Nephron (organoid): ENCODE measurements at regions not wholly inside any gene's neighbourhood (a gene's known extent, or its start where the extent isn't known, plus 50 kb on each side); places are given as distances from the start of the nearest gene placed in this dataset.

Source experiments
- H3K27ac Mint-ChIP-seq, 3 experiments: 2 replicates each; pipeline ENCODE4 v1.8.0; 2020; ENCODE audit warnings: mixed read lengths in 3 of 3, mild to moderate bottlenecking in 2 of 3, moderate library complexity in 1 of 3
- H3K27me3 Mint-ChIP-seq: 2 replicates; pipeline ENCODE4 v1.8.0; 2021; ENCODE audit warnings: low read depth, mild to moderate bottlenecking, moderate library complexity, mixed read lengths
- H3K36me3 Mint-ChIP-seq: 2 replicates; pipeline ENCODE4 v1.8.0; 2020; ENCODE audit warnings: low read depth, mixed read lengths
- H3K4me1 Mint-ChIP-seq: 2 replicates; pipeline ENCODE4 v1.8.0; 2020; ENCODE audit warnings: mixed read lengths
- H3K4me3 Mint-ChIP-seq, 3 experiments: 2 replicates each; pipeline ENCODE4 v1.8.0; 2020; ENCODE audit warnings: mild to moderate bottlenecking in 3 of 3, mixed read lengths in 3 of 3, moderate library complexity in 2 of 3
- H3K9me3 Mint-ChIP-seq: 2 replicates; pipeline ENCODE4 v1.8.0; 2020; ENCODE audit warnings: mixed read lengths
- TF ChIP-seq, protein P1 (sequence below), 3 experiments: fragments of 200-600 bp; sonication (generic); IDR thresholded peaks; one replicate each; pipeline ENCODE4 v1.5.0; 2021; ENCODE audit warnings: antibody characterized with exemption in 3 of 3; ENCODE audit not compliant: unreplicated experiment in 3 of 3

DNA sequence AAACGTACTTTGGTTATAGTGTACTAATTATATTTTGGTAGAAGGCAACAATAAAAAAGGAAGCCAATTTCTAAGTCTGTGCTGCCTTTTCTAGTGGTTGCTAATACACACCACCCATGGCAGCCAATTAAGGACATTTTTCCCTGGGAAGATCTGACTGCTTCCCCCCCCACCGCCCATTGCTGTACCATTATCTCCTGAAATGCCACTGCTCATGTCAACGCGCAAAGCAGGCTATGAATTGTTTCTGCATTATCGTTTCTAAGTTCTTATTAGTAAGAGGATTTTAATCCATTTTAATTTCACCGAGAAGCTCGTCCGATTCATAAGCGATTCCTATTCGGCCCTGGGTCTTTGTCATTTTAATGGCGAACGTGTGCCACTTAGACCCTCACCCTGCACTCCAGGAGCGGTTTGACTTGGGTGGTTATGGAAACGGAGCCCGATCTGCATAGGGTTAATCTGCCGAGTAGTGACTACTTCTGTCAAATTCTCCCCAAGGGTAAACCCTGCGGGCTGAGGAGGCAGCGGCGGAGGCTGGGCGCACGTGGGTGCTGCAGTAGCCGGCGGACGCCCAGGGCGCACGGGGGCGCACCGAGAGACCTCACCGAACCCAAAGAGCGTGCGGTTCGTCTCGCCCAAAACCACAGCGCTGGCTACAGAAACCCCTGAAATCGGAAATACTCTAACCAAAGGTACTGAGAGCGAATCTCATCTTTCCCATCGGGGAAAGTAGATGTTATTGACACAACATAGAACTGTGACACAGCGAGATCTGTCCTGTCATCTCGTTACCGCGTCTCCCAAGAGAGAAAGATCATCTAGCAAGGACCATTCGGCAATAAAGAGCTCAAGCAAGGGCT lies 55.8 kb upstream of the SHC3 start:
- Mint-ChIP-seq H3K27me3 (peaks cover 41% of the 10 kb centered on the region), H3K9me3 (peaks cover 9% of the 10 kb centered on the region), H3K36me3 (no peaks in the 10 kb centered on the region), H3K4me1 (no peaks in the 10 kb centered on the region), H3K4me3 (peak overlapping the region; percentile 17 to 70 (median 66)), H3K27ac (no peak overlapping the region)
- TF ChIP-seq, protein P1, sequence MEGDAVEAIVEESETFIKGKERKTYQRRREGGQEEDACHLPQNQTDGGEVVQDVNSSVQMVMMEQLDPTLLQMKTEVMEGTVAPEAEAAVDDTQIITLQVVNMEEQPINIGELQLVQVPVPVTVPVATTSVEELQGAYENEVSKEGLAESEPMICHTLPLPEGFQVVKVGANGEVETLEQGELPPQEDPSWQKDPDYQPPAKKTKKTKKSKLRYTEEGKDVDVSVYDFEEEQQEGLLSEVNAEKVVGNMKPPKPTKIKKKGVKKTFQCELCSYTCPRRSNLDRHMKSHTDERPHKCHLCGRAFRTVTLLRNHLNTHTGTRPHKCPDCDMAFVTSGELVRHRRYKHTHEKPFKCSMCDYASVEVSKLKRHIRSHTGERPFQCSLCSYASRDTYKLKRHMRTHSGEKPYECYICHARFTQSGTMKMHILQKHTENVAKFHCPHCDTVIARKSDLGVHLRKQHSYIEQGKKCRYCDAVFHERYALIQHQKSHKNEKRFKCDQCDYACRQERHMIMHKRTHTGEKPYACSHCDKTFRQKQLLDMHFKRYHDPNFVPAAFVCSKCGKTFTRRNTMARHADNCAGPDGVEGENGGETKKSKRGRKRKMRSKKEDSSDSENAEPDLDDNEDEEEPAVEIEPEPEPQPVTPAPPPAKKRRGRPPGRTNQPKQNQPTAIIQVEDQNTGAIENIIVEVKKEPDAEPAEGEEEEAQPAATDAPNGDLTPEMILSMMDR (IDR thresholded peaks at IDR 0.05; ENCODE audit: unreplicated experiment in 3 of 3) = no peak

- TF ChIP-seq, protein P1 (IDR thresholded peaks at IDR 0.05; ENCODE audit: unreplicated experiment in 3 of 3) = no peak
- no peak overlapping the region for H3K27ac Mint-ChIP-seq
Measured at GRCh38 chr9:89236955-89237573, 58.4 kb upstream of the SHC3 start.

DNA sequence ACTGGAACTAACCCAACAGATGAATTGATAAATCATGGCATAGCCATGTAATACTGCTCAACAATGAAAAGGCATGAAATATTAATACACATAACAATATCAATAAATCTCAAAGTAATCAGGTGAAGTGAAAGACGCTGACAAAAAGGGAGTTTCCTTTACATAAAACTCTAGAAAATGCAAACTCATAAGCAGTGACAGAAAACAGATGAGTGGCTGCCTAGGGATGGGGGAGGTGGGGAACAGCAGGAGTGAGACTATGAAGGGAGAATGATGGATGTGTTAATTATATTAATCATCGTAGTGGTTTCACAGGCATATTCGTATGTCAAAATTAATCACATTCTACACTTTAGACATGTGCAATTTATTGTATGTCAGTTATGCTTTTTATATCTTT lies 59.8 kb upstream of the SHC3 start:
- H3K27me3 Mint-ChIP-seq = peaks cover 36% of the 10 kb centered on the region
- H3K27ac Mint-ChIP-seq = no peak overlapping the region
- H3K9me3 Mint-ChIP-seq = no peaks in the 10 kb centered on the region
- no peaks in the 10 kb centered on the region for H3K4me1 Mint-ChIP-seq
- TF ChIP-seq, protein P1 (IDR thresholded peaks at IDR 0.05; ENCODE audit: unreplicated experiment in 3 of 3) = no peak
- no peaks in the 10 kb centered on the region for H3K36me3 Mint-ChIP-seq
- no peak overlapping the region for H3K4me3 Mint-ChIP-seq

More at GRCh38 chr9:89236955-89237573, 58.4 kb upstream of the SHC3 start:
- H3K4me1 Mint-ChIP-seq = no peaks in the 10 kb centered on the region
- H3K27me3 Mint-ChIP-seq = peaks cover 41% of the 10 kb centered on the region
- no peaks in the 10 kb centered on the region for H3K36me3 Mint-ChIP-seq
- no peaks in the 10 kb centered on the region for H3K9me3 Mint-ChIP-seq
- H3K4me3 Mint-ChIP-seq = no peak overlapping the region

DNA sequence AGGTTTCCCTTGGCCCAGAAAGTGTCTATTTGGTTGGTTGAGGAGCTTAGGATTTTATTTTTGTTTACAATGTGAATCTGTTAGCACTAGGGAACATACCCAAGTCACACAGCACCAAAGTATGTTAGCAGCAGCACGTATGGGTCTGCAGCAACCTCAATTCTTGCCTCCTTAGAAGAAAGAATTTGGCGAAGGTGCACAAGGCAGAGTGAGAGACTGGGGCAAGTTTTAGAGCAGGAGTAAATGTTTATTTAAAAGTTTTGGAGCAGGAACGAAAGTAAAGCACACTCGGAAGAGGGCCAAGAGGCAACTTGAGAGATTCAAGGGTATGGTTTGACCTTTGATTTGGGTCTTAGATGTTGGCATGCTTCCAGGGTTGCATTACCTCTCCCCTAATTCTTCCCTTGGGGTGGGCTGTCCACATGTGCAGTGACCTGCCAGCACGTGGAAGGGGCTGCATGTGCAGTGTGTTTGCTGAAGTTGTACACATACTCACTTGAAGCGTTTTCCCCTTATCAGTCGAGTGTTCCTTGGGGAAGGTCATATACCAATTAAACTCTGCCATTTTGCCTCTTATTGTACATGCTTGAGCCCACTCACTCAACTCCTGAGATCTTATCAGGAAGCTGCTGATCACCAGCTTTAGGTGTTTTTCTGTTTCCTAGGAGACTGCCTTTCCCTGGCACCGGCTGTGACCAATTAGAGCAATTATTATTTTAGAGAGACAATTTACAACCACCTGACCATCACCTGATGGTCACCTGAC lies 64.9 kb upstream of the SHC3 start:
- Mint-ChIP-seq H3K9me3 (no peaks in the 10 kb centered on the region), H3K4me3 (no peak overlapping the region), H3K27ac (peak overlapping the region in 1 of 3 experiments; percentile 5), H3K4me1 (peaks cover 9% of the 10 kb centered on the region), H3K27me3 (peaks cover 3% of the 10 kb centered on the region), H3K36me3 (no peaks in the 10 kb centered on the region)
- TF ChIP-seq, protein P1 (IDR thresholded peaks at IDR 0.05; ENCODE audit: unreplicated experiment in 3 of 3) = no peak

DNA sequence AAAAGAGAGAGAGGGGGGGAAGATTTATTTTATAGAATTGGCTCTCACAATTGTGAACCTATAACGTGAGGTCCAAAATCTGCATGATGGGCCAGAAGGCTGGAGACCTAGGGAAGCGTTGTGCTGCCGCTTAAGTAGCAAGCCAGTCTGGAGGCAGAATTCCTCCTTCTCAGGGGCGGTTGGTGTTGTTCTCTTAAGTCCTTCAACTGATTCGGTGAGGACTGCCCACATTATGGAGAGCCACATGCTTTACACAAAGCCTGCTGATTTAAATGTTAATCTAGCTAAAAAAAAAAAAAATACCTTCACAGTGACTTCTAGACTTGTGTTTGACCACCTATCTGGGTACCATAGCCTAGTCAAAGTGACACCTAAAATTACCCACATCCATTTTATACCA lies 64.2 kb upstream of the CKS2 start:
- no peak overlapping the region for H3K4me3 Mint-ChIP-seq
- H3K4me1 Mint-ChIP-seq = peaks cover 9% of the 10 kb centered on the region
- no peaks in the 10 kb centered on the region for H3K27me3 Mint-ChIP-seq
- no peaks in the 10 kb centered on the region for H3K36me3 Mint-ChIP-seq
- TF ChIP-seq, protein P1 (IDR thresholded peaks at IDR 0.05; ENCODE audit: unreplicated experiment in 3 of 3) = no peak
- peak overlapping the region in 2 of 3 experiments; percentile 87 to 89 for H3K27ac Mint-ChIP-seq
- H3K9me3 Mint-ChIP-seq = no peaks in the 10 kb centered on the region
